A673 (cell line): ENCODE measurements at regions not wholly inside any gene's neighbourhood (a gene's known extent, or its start where the extent isn't known, plus 50 kb on each side); places are given as distances from the start of the nearest gene placed in this dataset.

Source experiments
- BruUV-seq: library from RNA; stranded (reverse); fragments of 400-500 nt; replicated peaks from 2 replicates; lab custom pipeline; 2021; lab: Mats Ljungman, UMichigan
- CTCF ChIA-PET: fragments of 300-600 bp; sonication (Branson Sonifier 250); formaldehyde crosslinking; loops from one replicate; lab custom pipeline; 2022; ENCODE audit warnings: antibody characterized with exemption; lab: Charles Lee
- POLR2A ChIA-PET: fragments of 300-600 bp; sonication (Branson Sonifier 250); formaldehyde crosslinking; loops from one replicate; lab custom pipeline; 2022; ENCODE audit warnings: antibody characterized with exemption; ENCODE audit not compliant: low non-redundant PET; lab: Charles Lee
- DNase-seq: peaks from one replicate; pipeline ENCODE4 v3.0.0-alpha.2; 2015; ENCODE audit warnings: low spot score
- H3K27ac ChIP-seq: fragments of 200-600 bp; sonication (generic); 2 replicates; pipeline ENCODE4 v1.5.1; 2016; ENCODE audit warnings: mixed run types, low read depth, mild to moderate bottlenecking, mixed read lengths, antibody characterized with exemption, low read length; ENCODE audit not compliant: poor library complexity, severe bottlenecking
- H3K27me3 ChIP-seq: fragments of 200-600 bp; sonication (generic); replicated peaks from 2 replicates; pipeline ENCODE4 v1.6.1; 2017; ENCODE audit warnings: mixed run types, low read depth, mild to moderate bottlenecking, mixed read lengths, antibody characterized with exemption, low read length; ENCODE audit not compliant: insufficient read depth, poor library complexity
- H3K36me3 ChIP-seq: fragments of 200-600 bp; sonication (generic); 2 replicates; pipeline ENCODE4 v1.6.1; 2016; ENCODE audit warnings: mixed run types, mild to moderate bottlenecking, mixed read lengths, antibody characterized with exemption, low read length; ENCODE audit not compliant: insufficient read depth, poor library complexity, severe bottlenecking
- H3K4me1 ChIP-seq: fragments of 200-600 bp; sonication (generic); 2 replicates; pipeline ENCODE4 v1.6.1; 2017; ENCODE audit warnings: mixed run types, mild to moderate bottlenecking, mixed read lengths, antibody characterized with exemption, low read length; ENCODE audit not compliant: insufficient read depth, poor library complexity, severe bottlenecking
- H3K4me3 ChIP-seq: fragments of 200-600 bp; sonication (generic); 2 replicates; pipeline ENCODE4 v1.5.1; 2016; ENCODE audit warnings: low read depth, mixed run types, mild to moderate bottlenecking, mixed read lengths, low read length; ENCODE audit not compliant: poor library complexity, severe bottlenecking
- H3K9me3 ChIP-seq: fragments of 200-600 bp; sonication (generic); 2 replicates; pipeline ENCODE4 v1.6.1; 2016; ENCODE audit warnings: mixed run types, low read depth, mild to moderate bottlenecking, mixed read lengths, antibody characterized with exemption, low read length; ENCODE audit not compliant: poor library complexity, severe bottlenecking
- CTCF ChIP-seq: fragments of 300-800, 200-600 bp; sonication (generic); conservative IDR thresholded peaks from 2 replicates; pipeline ENCODE4 v1.5.1; 2017; ENCODE audit warnings: low read depth, mild to moderate bottlenecking, antibody characterized with exemption, low read length, moderate library complexity, mixed read lengths
- EZH2 ChIP-seq: fragments of 200-600 bp; sonication (generic); IDR thresholded peaks from 2 replicates; pipeline ENCODE4 v1.6.1; 2017; ENCODE audit warnings: borderline replicate concordance, low read depth, mild to moderate bottlenecking, mixed read lengths, antibody characterized with exemption, low read length; ENCODE audit not compliant: poor library complexity, severe bottlenecking
- intact Hi-C: fragments of 100-400 bp; cut with micrococcal nuclease; formaldehyde crosslinking; loops from one replicate; pipeline ENCODE4 v1.10.0; 2022; ENCODE audit not compliant: unreplicated experiment

GRCh38 chr1:30032302-30032701 is 691.1 kb downstream of the MATN1 start:
- intact Hi-C loops = no loop called here
- H3K4me3 ChIP-seq = no peak overlapping the region
- BruUV-seq = no TSS peak
- no peak for DNase-seq
- H3K4me1 ChIP-seq = no peaks in the 10 kb centered on the region
- no peaks in the 10 kb centered on the region for H3K36me3 ChIP-seq
- no peak overlapping the region for H3K27ac ChIP-seq
- CTCF ChIA-PET = no interaction called here
- POLR2A ChIA-PET = no interaction called here
- peaks cover 4% of the 10 kb centered on the region for H3K9me3 ChIP-seq
- no peaks in the 10 kb centered on the region for H3K27me3 ChIP-seq
- TF ChIP-seq EZH2 = no peak
- no peak for TF ChIP-seq CTCF

- TF ChIP-seq EZH2 (no peak), CTCF (no peak)
- DNase-seq = no peak
- intact Hi-C loops = no loop called here
- no TSS peak for BruUV-seq
- H3K36me3 ChIP-seq = no peaks in the 10 kb centered on the region
- H3K4me1 ChIP-seq = no peaks in the 10 kb centered on the region
- no peak overlapping the region for H3K27ac ChIP-seq
- no peak overlapping the region for H3K4me3 ChIP-seq
- ChIA-PET POLR2A (interaction anchor here (0.6 to 0.9 kb wide), 3 partner anchors 40 to 331 kb away, joined by 3 read pairs; no protein-coding TSS in a partner anchor), CTCF (no interaction called here)
- peaks cover 4% of the 10 kb centered on the region for H3K9me3 ChIP-seq
- no peaks in the 10 kb centered on the region for H3K27me3 ChIP-seq
These were observed 693.7 kb downstream of the MATN1 start for GRCh38 chr1:30029677-30030076.

- H3K4me3 ChIP-seq = no peak overlapping the region
- peaks cover 4% of the 10 kb centered on the region for H3K9me3 ChIP-seq
- BruUV-seq = no TSS peak
- POLR2A ChIA-PET = no interaction called here
- no peak for DNase-seq
- no peaks in the 10 kb centered on the region for H3K4me1 ChIP-seq
- H3K36me3 ChIP-seq = no peaks in the 10 kb centered on the region
- H3K27ac ChIP-seq = no peak overlapping the region
- CTCF ChIA-PET = no interaction called here
- intact Hi-C loops = no loop called here
- TF ChIP-seq CTCF (no peak), EZH2 (no peak)
- peaks cover 1% of the 10 kb centered on the region for H3K27me3 ChIP-seq
These were observed 694.4 kb downstream of the MATN1 start for GRCh38 chr1:30028939-30029338.
